Liver (tissue), 8 donors: ENCODE measurements at regions not wholly inside any gene's neighbourhood (a gene's known extent, or its start where the extent isn't known, plus 50 kb on each side); places are given as distances from the start of the nearest gene placed in this dataset.

Experiments
- DNase-seq: peaks from one replicate; pipeline ENCODE4 v3.0.0-alpha.2; 2017; ENCODE audit warnings: low spot score
- H3K27ac ChIP-seq, 2 donors: one replicate each; pipeline ENCODE4 v1.7.0; 2013; ENCODE audit warnings: inconsistent platforms in 2 of 2, low read length in 2 of 2, control low read depth in 1 of 2, low read depth in 1 of 2, mild to moderate bottlenecking in 1 of 2
- H3K27me3 ChIP-seq, 4 donors: one replicate each; pipeline versions ENCODE4 v1.6.1 to v1.7.0; 2013; ENCODE audit warnings: low read length in 3 of 4, inconsistent platforms in 1 of 4, mild to moderate bottlenecking in 1 of 4, moderate library complexity in 1 of 4; ENCODE audit not compliant: control insufficient read depth in 4 of 4, insufficient read depth in 4 of 4
- H3K36me3 ChIP-seq, 4 donors: one replicate each; pipeline versions ENCODE4 v1.6.1 to v1.7.0; 2013; ENCODE audit warnings: low read length in 3 of 4, mild to moderate bottlenecking in 3 of 4, low read depth in 1 of 4, moderate library complexity in 1 of 4; ENCODE audit not compliant: control insufficient read depth in 4 of 4, insufficient read depth in 3 of 4
- H3K4me1 ChIP-seq, 4 donors: one replicate each; pipeline versions ENCODE4 v1.6.1 to v1.7.0; 2013; ENCODE audit warnings: low read length in 3 of 4, mild to moderate bottlenecking in 3 of 4, moderate library complexity in 1 of 4; ENCODE audit not compliant: control insufficient read depth in 4 of 4, insufficient read depth in 4 of 4
- H3K4me3 ChIP-seq, 3 donors: one replicate each; pipeline versions ENCODE4 v1.6.1 to v1.7.0; 2013; ENCODE audit warnings: low read length in 3 of 3, control low read depth in 1 of 3, low read depth in 1 of 3, mild to moderate bottlenecking in 1 of 3
- H3K9ac ChIP-seq, 2 donors: one replicate each; pipeline ENCODE4 v1.7.0; 2013; ENCODE audit warnings: low read length in 2 of 2, mild to moderate bottlenecking in 2 of 2, moderate library complexity in 2 of 2, control low read depth in 1 of 2, low read depth in 1 of 2
- H3K9me3 ChIP-seq, 4 donors: one replicate each; pipeline versions ENCODE4 v1.6.1 to v1.7.0; 2013; ENCODE audit warnings: low read length in 3 of 4; ENCODE audit not compliant: control insufficient read depth in 4 of 4
- CTCF ChIP-seq: fragments of 150-350 bp; IDR thresholded peaks from 2 replicates; pipeline ENCODE4 v1.5.1; 2017; ENCODE audit warnings: improper control_type of control experiment, low read depth, low read length; ENCODE audit not compliant: missing input control
- EGR1 ChIP-seq, 2 donors: IDR thresholded peaks; 2 replicates each; pipeline ENCODE4 v1.6.1; 2016 to 2018; ENCODE audit warnings: antibody characterized with exemption in 2 of 2, low read depth in 2 of 2
- FOXA1 ChIP-seq: IDR thresholded peaks from 2 replicates; pipeline ENCODE4 v1.6.1; 2016; ENCODE audit warnings: antibody characterized with exemption
- FOXA2 ChIP-seq: IDR thresholded peaks from 2 replicates; pipeline ENCODE4 v1.6.1; 2016; ENCODE audit warnings: antibody characterized with exemption
- GABPA ChIP-seq, 2 donors: IDR thresholded peaks in 1 of 2; conservative IDR thresholded peaks in 1 of 2; 2 replicates each; pipeline ENCODE4 v1.6.1; 2016; ENCODE audit warnings: antibody characterized with exemption in 2 of 2, mild to moderate bottlenecking in 1 of 2, moderate library complexity in 1 of 2
- HNF4A ChIP-seq, 2 donors: conservative IDR thresholded peaks; 2 replicates each; pipeline ENCODE4 v1.6.1; 2016; ENCODE audit warnings: antibody characterized with exemption in 2 of 2, mild to moderate bottlenecking in 2 of 2
- HNF4G ChIP-seq: IDR thresholded peaks from 2 replicates; pipeline ENCODE4 v1.6.1; 2016; ENCODE audit warnings: antibody characterized with exemption
- JUND ChIP-seq, 2 donors: IDR thresholded peaks; 2 replicates each; pipeline ENCODE4 v1.6.1; 2016; ENCODE audit warnings: antibody characterized with exemption in 2 of 2
- MAX ChIP-seq: IDR thresholded peaks from 2 replicates; pipeline ENCODE4 v1.6.1; 2016; ENCODE audit warnings: antibody characterized with exemption
- NR2F2 ChIP-seq: IDR thresholded peaks from 2 replicates; pipeline ENCODE4 v1.6.1; 2016; ENCODE audit warnings: antibody characterized with exemption
- RAD21 ChIP-seq, 2 donors: IDR thresholded peaks; 2 replicates each; pipeline ENCODE4 v1.6.1; 2016; ENCODE audit warnings: antibody characterized with exemption in 2 of 2, mild to moderate bottlenecking in 2 of 2
- REST ChIP-seq: IDR thresholded peaks from 2 replicates; pipeline ENCODE4 v1.6.1; 2016; ENCODE audit warnings: antibody characterized with exemption, mild to moderate bottlenecking
- RXRA ChIP-seq, 2 donors: IDR thresholded peaks; 2 replicates each; pipeline ENCODE4 v1.6.1; 2017 to 2018; ENCODE audit warnings: antibody characterized with exemption in 2 of 2, mild to moderate bottlenecking in 1 of 2
- SP1 ChIP-seq: IDR thresholded peaks from 2 replicates; pipeline ENCODE4 v1.6.1; 2018; ENCODE audit warnings: antibody characterized with exemption, mild to moderate bottlenecking
- TAF1 ChIP-seq: conservative IDR thresholded peaks from 2 replicates; pipeline ENCODE4 v1.6.1; 2016; ENCODE audit warnings: antibody characterized with exemption, mild to moderate bottlenecking
- YY1 ChIP-seq: IDR thresholded peaks from 2 replicates; pipeline ENCODE4 v1.6.1; 2016; ENCODE audit warnings: antibody characterized with exemption, mild to moderate bottlenecking
- ZBTB33 ChIP-seq: IDR thresholded peaks from 2 replicates; pipeline ENCODE4 v1.6.1; 2016; ENCODE audit warnings: antibody characterized with exemption
- WGBS: extraction: QIAGEN DNeasy Blood & Tissue Kit; methylation state at CpG from one replicate; pipeline ENCODE4 v1.1.7; 2013; 5-methylcytosine and 5-hydroxymethylcytosine counted together
- donor health status: healthy.
- donor health status: healthy.
- donor health status: healthy.
- donor health status: healthy.
- donor health status: healthy.

- TF ChIP-seq MAX (no peak), SP1 (no peak), RAD21 (IDR thresholded peaks at IDR 0.05) (no peak)
Observed at GRCh38 chr3:180836766-180837165, 75.7 kb upstream of the FXR1 start (continued).

GRCh38 chr3:180854887-180855286 is 57.6 kb upstream of the FXR1 start:
- H3K27me3 ChIP-seq, result no peaks in the 10 kb centered on the region
- WGBS, result 46% methylated on average over 2 of the region's 2 CpGs
- TF ChIP-seq YY1 (no peak), FOXA1 (no peak), FOXA2 (no peak), RAD21 (IDR thresholded peaks at IDR 0.05) (no peak), JUND (IDR thresholded peaks at IDR 0.05) (no peak), HNF4A (conservative IDR thresholded peaks at IDR 0.05) (no peak), EGR1 (IDR thresholded peaks at IDR 0.05; ENCODE audit: low read depth in 2 of 2) (no peak), RXRA (IDR thresholded peaks at IDR 0.05) (no peak), GABPA (IDR thresholded peaks at IDR 0.05 in 1 of 2, conservative IDR thresholded peaks at IDR 0.05 in 1 of 2) (no peak), CTCF (no peak), MAX (no peak), ZBTB33 (no peak), TAF1 (no peak), HNF4G (no peak), NR2F2 (no peak), REST (no peak)
- no peak overlapping the region for H3K9ac ChIP-seq
- no peak for DNase-seq
- H3K4me3 ChIP-seq, result no peak overlapping the region
- no peaks in the 10 kb centered on the region for H3K36me3 ChIP-seq
- H3K9me3 ChIP-seq, result peaks cover 0 to 4% (median 0%) of the 10 kb centered on the region in 4 donors
- H3K27ac ChIP-seq, result no peak overlapping the region
- no peaks in the 10 kb centered on the region for H3K4me1 ChIP-seq
